ENCODE measurements at regions not wholly inside any gene's neighbourhood (a gene's known extent, or its start where the extent isn't known, plus 50 kb on each side); places are given as distances from the start of the nearest gene placed in this dataset.

- Histone ChIP-seq H3K27ac (no peak overlapping the region), H3K9me3 (no peaks in the 10 kb centered on the region), H3K4me3 (no peak overlapping the region), H3K4me1 (ENCODE audit: control insufficient read depth in 1 of 2, low read depth in 2 of 2) (peaks cover 0 to 6% of the 10 kb centered on the region in 2 donors), H3K27me3 (replicated peaks; ENCODE audit: insufficient read depth) (no peaks in the 10 kb centered on the region), H3K36me3 (no peaks in the 10 kb centered on the region)
- ATAC-seq (ENCODE audit: insufficient number of reproducible peaks, low FRiP score, low read depth) (no peak), DNase-seq (ENCODE audit: low spot score) (no peak)
- TF ChIP-seq, protein P1, sequence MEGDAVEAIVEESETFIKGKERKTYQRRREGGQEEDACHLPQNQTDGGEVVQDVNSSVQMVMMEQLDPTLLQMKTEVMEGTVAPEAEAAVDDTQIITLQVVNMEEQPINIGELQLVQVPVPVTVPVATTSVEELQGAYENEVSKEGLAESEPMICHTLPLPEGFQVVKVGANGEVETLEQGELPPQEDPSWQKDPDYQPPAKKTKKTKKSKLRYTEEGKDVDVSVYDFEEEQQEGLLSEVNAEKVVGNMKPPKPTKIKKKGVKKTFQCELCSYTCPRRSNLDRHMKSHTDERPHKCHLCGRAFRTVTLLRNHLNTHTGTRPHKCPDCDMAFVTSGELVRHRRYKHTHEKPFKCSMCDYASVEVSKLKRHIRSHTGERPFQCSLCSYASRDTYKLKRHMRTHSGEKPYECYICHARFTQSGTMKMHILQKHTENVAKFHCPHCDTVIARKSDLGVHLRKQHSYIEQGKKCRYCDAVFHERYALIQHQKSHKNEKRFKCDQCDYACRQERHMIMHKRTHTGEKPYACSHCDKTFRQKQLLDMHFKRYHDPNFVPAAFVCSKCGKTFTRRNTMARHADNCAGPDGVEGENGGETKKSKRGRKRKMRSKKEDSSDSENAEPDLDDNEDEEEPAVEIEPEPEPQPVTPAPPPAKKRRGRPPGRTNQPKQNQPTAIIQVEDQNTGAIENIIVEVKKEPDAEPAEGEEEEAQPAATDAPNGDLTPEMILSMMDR (IDR thresholded peaks at IDR 0.05): no peak
Observed at GRCh38 chr2:150076281-150076680, 411.2 kb downstream of the RND3 start.

DNA sequence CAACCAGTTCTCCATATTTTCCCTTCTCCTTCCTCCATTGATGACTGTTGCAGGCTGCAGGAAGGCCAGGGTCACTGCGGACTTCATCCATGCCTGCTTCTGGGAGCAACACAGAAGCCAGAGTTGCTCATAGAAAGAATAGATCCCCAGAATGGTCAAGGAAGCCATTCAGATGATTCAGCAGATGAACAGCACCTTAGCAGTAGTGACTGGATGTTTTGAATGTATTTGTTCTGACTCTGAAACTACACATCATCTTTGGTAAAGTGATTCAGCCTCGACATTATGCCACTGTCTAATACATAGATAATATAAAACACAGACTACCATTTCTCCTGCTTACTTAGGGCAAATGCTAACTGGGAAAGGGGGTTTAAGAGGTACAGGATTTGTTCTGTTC, 411.6 kb downstream of the RND3 start:
- Histone ChIP-seq H3K36me3 (no peaks in the 10 kb centered on the region), H3K27ac (no peak overlapping the region), H3K27me3 (replicated peaks; ENCODE audit: insufficient read depth) (no peaks in the 10 kb centered on the region), H3K4me3 (no peak overlapping the region), H3K4me1 (ENCODE audit: control insufficient read depth in 1 of 2, low read depth in 2 of 2) (peaks cover 0 to 6% of the 10 kb centered on the region in 2 donors), H3K9me3 (no peaks in the 10 kb centered on the region)
- DNase-seq (ENCODE audit: low spot score) (no peak), ATAC-seq (ENCODE audit: insufficient number of reproducible peaks, low FRiP score, low read depth) (no peak)
- TF ChIP-seq, protein P1 (IDR thresholded peaks at IDR 0.05): no peak

- H3K9me3 ChIP-seq: no peaks in the 10 kb centered on the region
- H3K4me3 ChIP-seq: no peak overlapping the region
- H3K36me3 ChIP-seq: no peaks in the 10 kb centered on the region
- H3K27me3 ChIP-seq (replicated peaks; ENCODE audit: insufficient read depth): no peaks in the 10 kb centered on the region
- TF ChIP-seq, protein P1 (IDR thresholded peaks at IDR 0.05): no peak
- ATAC-seq (ENCODE audit: insufficient number of reproducible peaks, low FRiP score, low read depth): no peak
- DNase-seq (ENCODE audit: low spot score): no peak
- no peaks in the 10 kb centered on the region for H3K4me1 ChIP-seq (ENCODE audit: control insufficient read depth in 1 of 2, low read depth in 2 of 2)
- H3K27ac ChIP-seq: no peak overlapping the region
Observed at GRCh38 chr2:150066490-150066889, 421.0 kb downstream of the RND3 start.

DNA sequence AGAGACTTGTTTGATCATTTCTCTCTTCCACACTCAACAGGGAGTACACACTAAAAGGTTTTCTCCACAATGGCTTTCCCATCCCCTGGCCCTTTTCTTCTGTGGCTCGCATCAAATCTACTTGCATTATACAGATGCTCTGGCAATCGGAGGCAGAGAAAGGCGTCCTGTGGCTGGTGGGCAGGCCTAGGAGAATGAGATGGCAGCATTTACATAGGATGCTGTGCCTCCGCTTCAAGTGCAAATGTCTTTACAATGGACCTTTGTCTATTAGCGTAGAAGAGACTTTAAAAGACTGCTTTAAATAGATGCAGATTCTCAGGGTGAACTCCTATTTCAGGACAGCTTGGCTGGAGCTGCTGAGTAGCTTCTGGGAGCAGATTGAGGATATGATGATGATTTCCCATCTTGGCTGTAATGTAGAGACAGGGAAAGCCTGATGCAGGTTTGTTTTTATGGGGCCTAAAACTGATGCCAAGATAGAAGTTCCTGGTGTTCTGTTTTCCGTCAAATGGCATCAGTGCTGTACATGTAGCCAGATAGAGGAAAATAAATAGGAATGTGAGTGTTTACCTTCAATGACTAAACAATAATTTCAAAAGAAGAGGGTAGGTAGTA, 423.4 kb downstream of the RND3 start:
- no peaks in the 10 kb centered on the region for H3K9me3 ChIP-seq
- no peaks in the 10 kb centered on the region for H3K27me3 ChIP-seq (replicated peaks; ENCODE audit: insufficient read depth)
- no peaks in the 10 kb centered on the region for H3K4me1 ChIP-seq (ENCODE audit: control insufficient read depth in 1 of 2, low read depth in 2 of 2)
- TF ChIP-seq, protein P1 (IDR thresholded peaks at IDR 0.05): no peak
- no peak overlapping the region for H3K27ac ChIP-seq
- no peak for DNase-seq (ENCODE audit: low spot score)
- H3K36me3 ChIP-seq: no peaks in the 10 kb centered on the region
- no peak overlapping the region for H3K4me3 ChIP-seq
- no peak for ATAC-seq (ENCODE audit: insufficient number of reproducible peaks, low FRiP score, low read depth)

GRCh38 chr2:150063432-150063889, 424.0 kb downstream of the RND3 start:
- ATAC-seq (ENCODE audit: insufficient number of reproducible peaks, low FRiP score, low read depth) (no peak), DNase-seq (ENCODE audit: low spot score) (no peak)
- Histone ChIP-seq H3K4me3 (no peak overlapping the region), H3K27me3 (replicated peaks; ENCODE audit: insufficient read depth) (no peaks in the 10 kb centered on the region), H3K4me1 (ENCODE audit: control insufficient read depth in 1 of 2, low read depth in 2 of 2) (no peaks in the 10 kb centered on the region), H3K36me3 (no peaks in the 10 kb centered on the region), H3K27ac (no peak overlapping the region), H3K9me3 (no peaks in the 10 kb centered on the region)
- TF ChIP-seq, protein P1 (IDR thresholded peaks at IDR 0.05): no peak

All from thoracic aorta (tissue), 2 donors.